M059J (cell line): ENCODE measurements at regions not wholly inside any gene's neighbourhood (a gene's known extent, or its start where the extent isn't known, plus 50 kb on each side); places are given as distances from the start of the nearest gene placed in this dataset.

Experiments
- DNase-seq: peaks from one replicate; pipeline ENCODE4 v3.0.0-alpha.2; 2012; ENCODE audit warnings: low read depth

DNA sequence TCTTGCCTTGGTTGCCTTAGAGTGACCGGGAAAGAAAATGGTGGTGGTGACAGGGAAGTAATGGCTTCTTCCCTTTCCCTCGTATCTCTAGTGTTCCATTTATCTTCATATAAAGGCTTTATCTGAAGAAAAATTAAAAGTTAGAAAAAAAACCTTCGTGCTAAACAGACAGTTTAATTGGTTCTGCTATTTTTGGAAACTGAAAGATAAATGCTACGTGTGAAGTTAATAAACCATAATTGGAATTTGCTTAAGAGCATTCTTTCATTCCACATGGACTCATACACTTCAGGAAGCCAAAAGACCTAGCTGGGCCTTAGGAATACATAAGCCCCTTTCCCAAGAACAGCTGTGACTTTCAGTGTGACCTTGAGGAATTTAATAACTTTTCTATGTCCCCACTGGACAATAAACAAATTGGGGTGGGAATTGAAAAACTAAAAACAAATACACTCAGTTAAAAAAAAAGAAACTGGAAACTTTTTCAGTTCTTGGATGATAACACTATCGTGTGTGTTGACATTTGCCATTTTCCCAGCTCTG is 818.8 kb upstream of the WWC1 start:
- DNase-seq, result no peak

DNA sequence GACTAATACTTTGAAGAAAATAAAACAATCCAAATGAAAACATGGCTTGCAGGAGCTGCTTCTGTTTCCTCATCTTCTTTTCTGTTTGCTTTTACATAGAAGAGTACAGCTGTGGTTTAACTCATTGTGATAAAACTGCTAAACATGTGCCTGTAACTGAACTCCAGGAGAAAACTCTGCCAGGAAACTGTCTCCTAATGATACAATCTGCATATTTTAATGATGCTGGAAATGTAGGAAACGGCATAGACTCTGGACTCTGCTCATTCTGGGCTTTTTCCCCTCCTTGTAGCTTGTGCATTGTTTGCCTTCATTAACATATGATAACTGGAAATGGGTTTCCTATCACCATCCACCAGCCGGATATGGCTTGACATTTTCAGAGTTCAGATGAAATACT is 813.3 kb upstream of the WWC1 start:
- DNase-seq, result peak; percentile 26

DNA sequence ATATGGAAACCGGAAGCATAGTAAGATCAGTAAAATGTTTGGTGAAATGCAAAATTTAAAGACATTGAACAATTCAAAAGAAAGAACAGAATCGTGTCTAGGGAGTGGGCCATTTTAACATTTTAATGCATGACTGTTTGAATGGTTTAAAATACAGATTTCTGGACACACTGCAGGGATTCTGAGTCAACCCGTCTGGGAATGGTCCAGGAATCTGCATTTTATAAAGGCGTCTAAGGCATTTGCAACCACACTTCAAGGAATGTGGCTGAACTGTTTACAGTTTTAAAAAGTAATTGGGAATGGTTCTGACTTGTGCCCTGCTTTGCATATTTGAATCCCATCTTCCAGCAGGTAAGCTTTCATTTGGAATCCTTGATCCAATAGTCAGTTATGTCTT is 811.7 kb upstream of the WWC1 start:
- peak; percentile 5 for DNase-seq

DNA sequence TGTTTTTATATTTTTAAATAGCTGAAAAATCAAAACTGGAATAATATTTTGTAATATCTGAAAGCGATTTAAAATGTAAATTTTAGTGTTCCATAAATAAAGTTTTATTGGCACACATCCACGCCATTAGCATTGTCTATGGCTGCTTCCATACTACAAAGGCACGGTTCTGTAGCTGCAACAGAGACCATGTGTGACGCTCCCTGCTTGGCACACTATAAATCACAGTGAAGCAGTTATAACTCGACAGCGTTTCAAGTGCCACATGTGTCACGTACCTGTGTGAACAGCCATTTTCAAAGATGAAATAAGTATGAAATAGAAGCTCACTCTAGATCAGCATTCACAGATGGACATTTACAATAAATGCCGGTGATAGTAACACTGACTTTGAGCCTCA is 810.1 kb upstream of the WWC1 start:
- no peak for DNase-seq

DNA sequence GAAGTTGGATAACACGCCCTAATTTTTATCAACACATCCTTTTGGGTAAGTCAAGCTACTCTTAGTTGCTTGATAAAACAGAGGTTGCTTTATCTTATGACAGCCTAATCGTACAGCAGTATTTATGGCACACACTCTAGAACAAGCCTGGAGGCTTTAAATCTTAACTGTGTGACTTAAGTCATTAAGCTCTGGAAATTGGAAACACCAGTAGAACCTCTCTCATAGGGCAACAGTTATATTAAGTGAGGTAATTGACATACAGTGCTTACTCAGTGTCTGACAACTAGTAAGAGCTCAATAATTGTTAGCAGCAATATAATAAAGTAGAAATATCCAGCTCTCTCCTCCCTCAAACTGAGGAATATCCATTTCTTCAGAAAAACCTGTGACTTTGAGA is 808.9 kb upstream of the WWC1 start:
- no peak for DNase-seq

DNA sequence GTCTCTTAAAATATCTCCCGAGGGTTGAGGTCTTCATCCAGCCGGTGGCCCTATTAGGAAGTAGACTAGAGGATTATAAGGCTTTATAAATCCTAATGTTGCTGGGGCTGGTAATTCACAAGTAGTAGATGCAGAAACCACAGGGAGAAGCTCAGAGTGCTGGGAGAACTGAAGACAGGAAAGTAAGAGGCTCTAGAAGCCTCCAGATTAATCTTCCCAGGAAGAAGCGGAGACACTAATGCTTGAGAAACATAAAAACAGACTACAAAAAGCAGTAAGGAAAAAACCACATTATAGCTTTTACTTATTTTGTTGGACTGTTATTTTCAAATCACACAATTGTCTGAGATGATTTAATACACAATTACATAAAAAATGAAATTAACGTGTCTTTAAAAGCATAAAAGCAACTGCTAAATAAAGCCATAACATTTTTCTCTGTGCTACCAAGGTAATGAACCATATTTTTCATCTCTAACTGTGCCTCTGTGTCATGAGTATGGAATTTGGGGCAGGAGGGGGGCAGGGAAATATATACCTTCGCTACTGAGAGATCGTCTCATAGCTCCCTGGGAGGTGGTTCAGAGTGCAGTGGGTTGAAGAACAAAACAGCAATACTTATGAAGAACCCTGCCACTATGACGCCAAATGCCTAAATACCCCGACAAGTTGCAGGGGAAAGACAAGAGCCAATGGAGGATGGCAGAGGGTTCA is 806.2 kb upstream of the WWC1 start:
- DNase-seq, result peak; percentile 53

DNA sequence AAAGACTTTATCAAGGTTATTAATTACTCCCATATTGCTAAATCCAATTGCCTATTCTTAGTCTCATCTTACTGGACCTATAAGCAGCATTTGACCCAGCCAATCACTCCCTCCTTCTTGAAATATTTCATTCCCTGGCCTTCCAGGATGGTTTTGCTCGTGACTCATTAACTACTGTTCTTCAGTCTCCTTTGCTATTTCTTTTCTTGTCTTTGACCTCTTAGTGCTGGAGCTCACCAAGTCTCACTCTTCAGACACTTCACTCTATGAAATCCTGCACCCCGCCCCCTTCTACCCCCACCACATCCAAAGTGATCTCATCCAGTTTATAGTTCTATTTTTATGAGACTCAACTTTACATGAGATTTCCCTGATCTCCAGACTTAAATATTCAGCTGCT is 803.1 kb upstream of the WWC1 start:
- peak; percentile 60 for DNase-seq

DNA sequence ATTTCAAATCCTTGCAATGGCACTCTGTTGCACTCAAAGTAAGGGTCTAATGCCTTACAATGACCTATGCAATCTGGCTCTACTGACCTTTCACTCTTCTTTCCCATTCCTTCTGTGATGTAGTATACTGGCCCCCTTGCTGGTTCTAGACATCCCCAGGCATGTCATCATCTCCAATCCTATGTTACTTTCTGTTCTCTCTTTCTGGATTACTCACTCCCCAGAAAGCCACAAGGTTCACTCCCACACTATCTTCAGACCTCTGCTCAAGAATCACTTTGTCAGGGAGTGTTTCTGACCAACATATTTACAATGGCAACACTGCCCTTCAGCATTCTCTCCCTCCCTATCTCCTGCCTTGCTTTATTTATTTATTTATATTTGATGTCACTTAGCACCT is 802.2 kb upstream of the WWC1 start:
- DNase-seq, result peak; percentile 77

DNA sequence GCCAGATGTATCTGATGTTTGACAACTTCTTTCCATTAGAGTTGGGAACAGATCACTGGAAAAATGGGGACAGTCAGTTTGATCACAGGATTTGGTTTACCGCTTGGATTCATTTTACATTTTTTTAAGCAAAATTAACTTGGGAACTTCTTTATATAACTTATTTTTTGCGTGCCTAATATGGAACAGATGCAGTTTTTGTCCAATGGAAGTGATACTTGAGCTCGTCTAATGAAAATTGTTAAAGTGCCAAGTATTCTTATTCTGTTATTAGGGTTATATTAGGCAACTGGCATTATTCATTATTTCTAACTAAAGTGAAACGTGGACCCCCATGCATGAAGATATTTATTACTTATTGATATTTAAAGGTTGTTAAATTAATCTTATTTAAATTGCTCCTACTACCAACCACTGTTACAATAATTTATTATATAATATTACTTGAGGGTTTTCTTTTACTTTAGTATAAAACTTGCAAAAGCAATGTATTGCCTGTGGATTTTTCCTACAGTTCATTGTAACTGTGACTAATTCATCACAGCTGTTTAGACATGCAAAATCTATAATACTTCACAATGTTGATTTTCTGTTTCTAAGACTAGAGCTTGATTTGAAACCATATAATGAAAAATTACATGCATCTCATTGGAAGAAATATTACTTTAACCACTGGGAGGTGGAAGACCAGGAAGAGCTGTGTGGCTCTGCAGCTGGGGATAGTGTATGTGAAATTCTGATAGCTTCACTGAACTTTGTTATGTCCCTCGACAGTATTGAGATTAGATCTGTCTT is 787.3 kb upstream of the WWC1 start:
- DNase-seq, result no peak

DNA sequence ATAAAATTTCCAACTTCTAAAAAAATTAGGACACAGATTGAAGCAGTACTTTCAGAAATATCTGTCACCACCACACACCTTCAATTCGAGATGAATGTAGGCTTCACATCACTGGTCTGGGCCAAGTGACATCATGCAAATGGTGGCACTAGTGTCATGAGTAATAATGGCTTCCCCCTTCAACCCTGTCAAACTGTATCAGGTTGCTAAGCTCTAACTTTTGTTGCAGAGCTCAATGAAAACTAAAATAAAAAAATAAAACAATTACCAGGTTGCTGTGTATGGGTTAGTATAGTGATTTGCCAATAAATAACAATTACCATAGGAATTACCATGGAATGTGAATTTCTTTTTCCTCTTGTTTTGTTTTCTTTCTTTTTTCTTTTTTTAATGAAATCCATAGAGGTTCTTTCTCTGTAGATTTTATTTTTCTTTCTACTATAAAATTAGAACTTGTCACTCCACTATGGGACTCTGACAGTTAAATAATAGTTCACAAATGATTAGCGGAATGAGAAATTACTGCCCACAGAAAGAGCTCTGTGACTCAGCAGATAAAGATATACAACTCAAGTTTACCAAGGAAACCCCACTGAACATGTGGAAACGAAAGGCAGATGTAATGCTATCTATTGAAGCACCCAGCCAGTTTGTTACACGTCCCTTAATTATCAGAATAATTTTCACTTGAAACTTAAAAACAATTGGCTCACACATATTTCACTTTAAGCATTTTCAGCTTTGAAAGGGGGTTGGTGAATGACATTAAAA is 783.8 kb upstream of the WWC1 start:
- DNase-seq, result peak; percentile 9

DNA sequence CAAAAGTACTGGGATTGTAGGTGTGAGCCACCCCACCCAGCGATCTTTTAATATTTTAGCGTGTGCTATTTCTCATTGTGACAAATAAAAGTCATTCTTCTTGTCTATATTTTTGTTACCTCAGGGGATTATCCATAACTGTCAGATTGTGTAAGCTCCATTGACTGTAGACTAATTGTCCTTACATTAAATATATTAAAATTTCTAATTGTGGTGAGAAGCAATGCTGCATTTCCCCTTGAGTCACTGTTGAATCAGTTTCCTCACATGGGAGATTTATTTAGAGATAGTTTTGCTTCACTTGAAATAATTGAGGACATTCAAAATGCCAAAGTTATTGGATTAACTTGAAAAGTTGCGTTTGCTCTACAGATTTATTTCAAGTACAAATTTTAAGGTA is 782.4 kb upstream of the WWC1 start:
- DNase-seq, result peak; percentile 14

DNA sequence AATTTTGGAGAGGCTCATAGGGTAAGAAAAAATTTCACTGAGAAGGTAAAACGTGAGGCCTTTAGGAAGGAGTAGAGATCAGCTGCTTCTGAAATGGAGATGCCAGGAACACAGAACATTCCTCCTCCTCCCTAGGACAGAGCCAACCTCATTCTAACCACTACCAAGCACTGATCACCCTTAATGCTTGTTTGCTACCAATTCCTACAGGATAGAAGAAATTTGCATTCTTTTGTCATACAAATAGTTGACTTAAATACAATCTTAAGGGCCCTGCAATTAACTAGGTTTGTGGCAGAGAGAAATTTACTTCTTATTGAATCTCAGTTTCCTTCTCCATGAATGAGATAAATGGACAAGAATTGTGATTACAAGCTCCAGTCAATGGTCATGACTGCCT is 780.2 kb upstream of the WWC1 start:
- DNase-seq, result no peak

DNA sequence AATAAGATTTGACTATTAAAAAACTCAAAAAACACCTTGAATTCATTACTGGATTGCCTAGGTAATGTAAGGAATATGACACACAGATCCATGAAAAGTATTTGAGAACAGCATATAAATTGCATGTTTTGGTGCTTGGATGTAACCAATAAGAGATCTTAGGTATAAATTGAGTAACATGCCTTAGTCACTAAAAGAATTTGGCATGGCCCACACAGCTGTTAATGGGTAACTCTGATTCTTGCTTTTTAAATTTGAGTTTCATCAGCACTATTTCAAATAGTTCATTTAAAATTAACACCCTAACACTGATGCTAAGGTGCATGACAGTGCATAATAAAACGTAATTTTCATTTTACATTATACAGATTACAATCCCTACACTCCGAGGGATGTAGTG is 779.3 kb upstream of the WWC1 start:
- DNase-seq, result no peak

DNA sequence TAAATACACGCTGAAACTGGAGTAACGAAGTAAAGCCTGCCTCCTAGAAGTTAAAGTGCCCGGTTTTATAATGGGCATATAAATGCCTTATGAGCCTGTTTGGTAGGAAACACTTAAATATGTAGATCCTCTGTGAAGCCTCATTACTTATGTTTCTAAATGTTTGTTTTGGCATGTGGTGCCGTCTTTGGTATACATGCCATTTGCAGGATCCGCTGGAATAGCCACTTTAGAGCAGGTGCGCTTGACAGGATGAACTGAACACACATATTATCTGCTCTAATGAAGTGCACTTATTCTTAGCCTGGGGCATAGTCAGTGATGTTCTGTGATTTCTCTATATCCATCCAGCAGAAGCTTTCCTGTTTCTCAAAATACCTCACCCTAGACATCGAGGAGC is 778.1 kb upstream of the WWC1 start:
- no peak for DNase-seq

DNA sequence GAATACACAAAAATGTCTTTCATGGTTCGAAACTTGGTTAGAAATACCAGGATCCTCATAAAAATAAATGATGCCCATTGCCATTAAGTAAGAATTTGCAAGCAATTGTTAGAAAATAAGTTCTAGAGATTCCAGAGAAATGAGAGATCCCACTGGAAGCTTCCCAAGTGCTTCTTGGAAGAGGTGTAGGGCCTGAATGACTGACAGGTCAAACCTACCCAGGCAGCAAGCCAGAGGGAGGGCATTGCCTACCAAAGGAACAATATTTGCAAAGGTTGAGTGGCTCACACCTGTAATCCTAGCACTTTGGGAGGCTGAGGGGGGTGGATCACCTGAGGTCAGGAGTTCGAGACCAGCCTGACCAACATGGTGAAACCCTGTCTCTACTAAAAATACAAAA is 777.0 kb upstream of the WWC1 start:
- peak; percentile 23 for DNase-seq

DNA sequence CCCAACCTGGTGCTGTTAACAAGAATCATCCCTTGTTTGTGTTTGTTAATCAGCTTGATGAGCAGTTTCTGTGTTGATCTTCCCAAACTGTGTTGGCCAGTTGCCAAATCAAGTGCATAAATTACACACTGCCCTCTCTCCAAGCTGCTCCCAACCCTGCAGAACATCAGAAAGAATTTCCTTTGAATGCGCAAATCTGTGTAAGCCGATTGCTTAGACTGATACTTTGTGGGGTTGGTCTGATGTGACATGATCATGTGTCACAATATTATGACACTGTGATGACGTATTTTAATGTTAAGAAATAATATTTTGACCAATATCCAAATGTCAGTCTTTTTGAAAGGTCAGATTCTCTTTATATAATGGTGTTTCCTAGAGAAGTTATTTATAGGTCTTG is 766.4 kb upstream of the WWC1 start:
- DNase-seq, result no peak

DNA sequence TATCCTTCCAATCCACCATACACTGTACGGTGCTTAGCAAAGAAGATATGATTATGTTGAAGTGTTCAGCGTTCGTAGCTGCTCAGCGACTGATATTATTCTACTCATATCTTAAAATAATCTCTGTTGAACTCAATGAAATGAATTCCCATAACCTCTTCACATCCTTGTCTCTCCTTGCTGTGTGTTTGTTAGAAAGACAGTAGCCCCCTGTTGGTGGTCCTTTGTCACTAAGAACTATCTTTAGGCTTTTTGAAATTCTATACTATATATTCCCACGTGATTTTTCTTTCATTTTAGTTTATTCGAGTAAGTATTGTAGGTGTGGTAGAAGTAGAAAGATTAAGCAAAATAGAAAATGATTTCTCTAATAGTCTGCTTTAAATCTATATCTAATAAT is 762.8 kb upstream of the WWC1 start:
- no peak for DNase-seq

DNA sequence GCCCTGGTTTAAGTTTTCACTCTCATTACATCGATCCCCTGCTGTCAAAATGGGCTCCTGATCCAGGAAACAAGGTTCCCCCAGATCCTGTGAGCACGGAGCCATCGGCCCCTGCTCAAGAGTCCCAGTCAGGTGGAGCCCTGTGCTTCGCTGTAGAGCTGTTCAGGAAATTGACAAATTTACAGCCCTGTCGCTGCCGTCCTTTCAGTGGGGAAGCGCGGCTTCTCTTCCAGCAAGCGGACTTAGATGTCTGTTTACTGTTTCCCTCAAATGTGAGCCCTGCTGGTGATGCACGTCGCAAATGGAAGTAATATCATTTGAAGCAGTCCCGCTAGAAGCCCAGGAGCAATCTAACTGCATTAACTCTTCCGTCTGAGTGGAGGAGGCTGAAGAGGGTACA is 760.9 kb upstream of the WWC1 start:
- peak; percentile 3 for DNase-seq

DNA sequence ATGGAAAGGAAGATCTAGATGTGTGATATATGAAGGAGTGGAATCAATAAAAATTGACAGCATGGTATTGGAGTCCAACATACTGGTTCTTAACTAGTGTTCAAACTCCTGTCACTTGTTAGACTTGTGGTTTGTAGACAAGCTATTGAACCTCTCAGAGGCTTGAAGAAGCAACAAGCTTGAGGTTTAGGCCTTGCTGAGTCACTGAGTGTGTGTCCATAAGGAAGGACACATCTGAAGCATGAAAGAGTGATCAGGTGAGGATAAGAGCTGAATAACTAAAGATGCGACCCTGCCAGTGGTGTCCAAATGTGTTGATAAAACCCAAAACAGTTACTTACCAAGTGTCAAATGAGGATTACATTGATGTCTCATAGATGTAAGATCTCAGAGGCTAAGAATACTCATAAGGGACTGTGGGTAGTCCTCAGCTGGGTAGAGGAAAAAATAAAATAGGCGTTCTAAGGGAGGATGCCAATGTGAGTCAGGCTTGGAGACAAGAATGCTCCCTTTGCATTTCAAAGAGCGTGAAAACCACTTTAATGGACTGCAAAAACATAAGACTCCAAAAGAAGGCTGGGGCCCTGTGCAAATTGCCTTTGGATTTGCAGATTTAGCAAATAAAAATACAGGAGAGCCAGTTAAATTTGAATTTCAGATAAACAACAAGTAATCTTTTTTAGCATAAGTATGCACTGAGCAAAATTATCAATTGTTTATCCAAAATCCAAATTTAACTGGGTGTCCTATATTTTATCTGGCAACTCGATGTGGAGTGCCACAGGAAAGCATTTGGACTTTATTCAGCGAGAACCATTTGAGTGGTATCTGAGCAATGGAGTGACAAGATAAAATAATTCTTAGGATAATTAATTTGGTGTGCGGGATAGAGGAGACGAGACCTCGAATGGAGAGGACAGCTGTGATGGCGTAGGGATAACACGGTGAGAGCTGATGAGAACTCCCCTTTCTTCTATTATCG is 757.3 kb upstream of the WWC1 start:
- DNase-seq, result no peak

DNA sequence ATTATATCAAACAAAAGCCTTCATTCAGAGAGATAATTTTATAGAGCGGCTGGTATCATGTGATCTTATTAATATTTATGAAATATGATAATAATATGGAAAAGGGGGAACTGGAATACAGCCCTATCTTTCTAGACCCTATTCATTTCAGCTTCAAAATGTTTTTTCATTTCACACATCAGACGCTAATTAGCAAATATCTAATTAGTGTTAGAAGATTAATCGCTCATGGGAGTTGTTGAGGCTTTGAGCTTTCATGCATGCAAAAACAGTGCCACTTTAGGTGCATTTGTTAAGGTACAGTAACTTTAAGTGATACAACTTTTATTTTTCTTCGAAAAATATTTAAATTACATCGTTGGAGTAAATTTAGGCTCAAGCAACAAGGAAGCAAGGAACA is 751.7 kb upstream of the WWC1 start:
- no peak for DNase-seq

DNA sequence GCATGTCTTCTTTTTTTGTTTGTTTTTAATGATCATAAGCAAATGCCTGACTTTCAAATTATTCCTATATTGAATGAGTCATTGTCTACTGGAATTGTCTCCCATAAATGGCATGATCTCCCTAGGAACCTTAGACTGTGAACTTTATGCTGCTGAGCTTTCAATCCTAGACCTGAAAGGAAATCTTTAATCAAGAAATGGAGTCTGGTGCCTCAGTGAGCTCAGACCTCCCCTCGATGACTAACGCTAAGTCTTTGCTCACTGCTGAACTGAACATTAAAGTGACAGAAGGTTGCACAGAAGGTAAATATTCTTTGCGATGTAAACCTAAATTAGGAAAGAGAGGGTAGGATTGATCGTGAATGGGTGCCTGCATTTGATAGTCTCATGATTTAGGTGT is 745.2 kb upstream of the WWC1 start:
- no peak for DNase-seq
